Limb (tissue), 2 donors: ENCODE measurements at regions not wholly inside any gene's neighbourhood (a gene's known extent, or its start where the extent isn't known, plus 50 kb on each side); places are given as distances from the start of the nearest gene placed in this dataset.
A peak's percentile ranks its signal among the peaks of the same experiment; 100 is the strongest.
"Not testable (repeated sequence)": the region's sequence is repeated elsewhere in the genome, so short reads cannot be mapped to it uniquely, and the experiment has no call there.

Experiments
- DNase-seq, 2 donors: peaks; one replicate each; pipeline ENCODE4 v3.0.0-alpha.2; 2016; ENCODE audit errors: extremely low spot score in 2 of 2

- no peak for DNase-seq
Observed at GRCh38 chr2:187988348-187988747, 303.3 kb upstream of the GULP1 start.

DNA sequence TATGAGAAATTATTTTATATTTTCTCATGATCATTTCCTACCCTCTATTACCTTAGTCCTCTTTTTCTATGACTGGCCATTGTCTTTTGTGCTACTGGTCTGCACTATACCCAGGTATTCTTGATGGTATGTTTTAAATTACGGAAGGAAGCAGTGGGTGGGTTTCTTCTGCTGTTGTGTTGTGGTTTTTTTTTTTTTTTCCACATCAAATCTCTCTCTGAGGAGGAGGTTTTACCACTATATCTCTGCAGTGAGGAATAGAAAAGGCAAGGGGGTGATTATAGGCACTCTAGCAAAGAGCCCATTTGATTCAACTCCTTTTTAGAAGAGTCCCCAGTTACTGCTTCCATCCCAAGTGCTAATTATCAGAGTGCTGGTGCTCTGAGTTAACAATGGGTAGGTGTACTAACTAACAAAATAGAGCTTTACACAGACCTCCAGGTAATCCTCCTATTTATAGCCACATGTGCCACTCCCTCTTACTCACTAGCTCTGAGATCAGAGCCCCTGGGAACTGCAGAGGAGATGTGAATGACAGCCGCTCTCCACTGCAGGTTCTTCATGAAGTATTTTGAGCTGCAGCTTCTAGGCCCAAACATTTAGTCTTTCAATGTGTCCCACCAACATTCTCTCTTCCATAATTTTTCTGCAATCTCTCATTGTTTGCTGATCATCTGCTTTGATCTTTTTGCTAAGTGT is 301.6 kb upstream of the GULP1 start:
- no peak for DNase-seq

DNA sequence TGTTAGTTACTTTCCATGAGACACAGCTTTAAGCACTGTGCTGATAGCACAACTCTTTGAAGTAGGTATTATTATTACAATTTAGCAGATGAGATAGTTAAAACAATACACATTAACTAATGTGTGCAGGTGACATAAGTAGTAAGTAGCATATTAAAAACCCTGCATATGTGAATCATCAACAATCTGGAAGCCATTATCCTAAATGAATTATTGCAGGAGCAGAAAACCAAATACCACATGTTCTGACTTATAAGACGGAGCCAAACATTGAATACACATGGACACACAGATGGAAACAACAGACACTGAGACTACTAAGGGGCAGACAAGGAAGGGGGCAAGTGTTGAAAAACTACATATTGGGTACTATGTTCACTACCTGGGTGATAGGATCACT is 300.3 kb upstream of the GULP1 start:
- DNase-seq, result peak in 1 of 2 donors; percentile 40

GRCh38 chr2:187994464-187995331 is 297.0 kb upstream of the GULP1 start:
- DNase-seq, result peak; percentile 21 to 42

DNA sequence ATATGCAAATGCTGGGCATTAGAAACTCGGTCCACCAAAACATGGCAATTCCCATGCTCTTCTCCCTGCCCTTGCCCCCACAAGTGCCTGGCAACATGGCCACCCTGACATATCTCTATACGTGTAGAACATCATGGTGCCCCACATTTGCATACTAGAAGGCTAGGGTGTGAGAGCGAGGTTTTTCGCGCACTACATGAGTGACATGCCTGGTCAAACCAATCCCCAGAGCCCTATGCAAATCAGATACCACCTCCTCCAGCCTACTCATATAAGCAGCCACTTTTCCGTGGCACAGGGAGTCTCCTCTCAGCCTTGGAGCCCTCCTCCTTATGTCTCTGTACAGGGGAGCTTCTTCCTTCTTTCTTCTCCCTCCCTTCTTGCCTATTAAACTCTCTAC is 296.1 kb upstream of the GULP1 start:
- DNase-seq, result no peak

DNA sequence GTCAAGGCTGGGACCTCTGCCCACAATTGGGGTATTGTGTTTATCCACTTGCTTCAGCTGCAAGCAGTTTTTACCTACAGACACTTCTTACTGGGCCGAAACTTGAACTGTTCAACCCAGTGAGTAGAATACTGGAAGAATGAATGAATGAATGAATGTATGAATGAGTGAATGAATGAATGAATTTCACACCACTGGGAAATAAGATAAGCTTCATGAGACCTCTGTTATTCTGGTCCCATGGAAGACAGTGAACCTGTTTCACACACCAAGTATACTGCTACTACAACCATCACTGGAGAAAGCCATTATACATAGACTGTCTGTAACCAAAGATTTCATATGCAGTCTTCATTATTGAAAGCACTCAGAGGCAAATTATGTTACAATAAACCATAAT is 295.0 kb upstream of the GULP1 start:
- DNase-seq, result no peak

DNA sequence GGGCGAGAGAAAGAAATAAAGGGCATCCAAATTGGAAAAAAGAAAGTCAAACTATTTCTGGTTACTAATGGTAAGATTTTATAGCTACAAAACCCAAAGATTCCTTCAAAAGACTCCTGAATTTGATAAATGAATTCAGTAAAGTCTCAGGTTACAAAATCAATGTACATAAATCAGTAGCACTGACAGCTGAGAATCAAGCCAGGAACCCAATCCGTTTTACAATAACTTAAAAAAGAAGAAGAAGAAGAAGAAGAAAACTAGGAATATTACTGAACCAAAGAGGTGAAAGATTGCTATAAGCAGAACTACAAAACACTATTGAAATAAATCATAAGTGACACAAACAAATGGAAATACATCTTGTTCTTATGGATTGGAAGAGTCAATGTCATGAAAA is 291.5 kb upstream of the GULP1 start:
- DNase-seq, result no peak

DNA sequence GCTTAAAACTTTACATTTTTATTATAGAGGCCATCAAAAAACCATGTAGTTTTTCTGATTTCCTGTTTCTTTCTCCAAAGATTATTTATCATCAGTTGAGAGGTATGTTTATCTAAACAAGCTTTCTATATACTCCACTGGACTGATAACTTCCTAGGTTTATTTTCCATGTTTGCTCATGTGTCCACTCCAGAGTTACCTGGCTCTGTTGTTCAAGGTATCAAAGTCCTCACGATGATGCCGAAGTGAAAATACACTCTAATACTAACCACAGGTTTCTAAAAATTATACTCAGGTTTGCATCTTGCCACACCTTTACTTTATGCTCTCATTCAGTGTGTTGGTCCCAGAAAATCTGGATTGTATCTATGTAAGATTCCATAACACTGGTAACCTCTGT is 287.9 kb upstream of the GULP1 start:
- no peak for DNase-seq

GRCh38 chr2:188013767-188014166 is 277.9 kb upstream of the GULP1 start:
- no peak for DNase-seq

GRCh38 chr2:188016917-188017316 is 274.8 kb upstream of the GULP1 start:
- DNase-seq, result no peak

DNA sequence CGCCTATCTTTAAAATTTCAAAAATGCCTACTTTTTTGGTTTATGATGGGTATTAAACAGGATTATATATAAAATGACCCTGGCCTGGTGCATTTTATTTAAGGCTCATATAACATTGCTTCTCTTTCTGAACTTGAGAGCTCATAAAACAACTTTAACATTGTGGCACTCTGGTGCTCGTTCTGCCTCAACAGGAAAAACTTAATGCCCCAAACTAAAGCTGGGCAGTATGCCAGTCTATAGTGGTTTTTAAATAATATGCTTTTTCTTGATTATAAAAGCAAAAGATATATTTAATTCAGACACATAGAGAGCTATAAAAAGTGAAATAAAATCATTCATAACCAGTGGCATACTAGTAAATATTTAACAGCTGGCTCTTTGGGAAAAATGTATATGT is 269.3 kb upstream of the GULP1 start:
- DNase-seq, result no peak

- DNase-seq, result no peak
Observed at GRCh38 chr2:188023035-188023434, 268.6 kb upstream of the GULP1 start.

- no peak for DNase-seq
Observed at GRCh38 chr2:188024811-188025210, 266.9 kb upstream of the GULP1 start.

- DNase-seq, result no peak
Observed at GRCh38 chr2:188028739-188029138, 262.9 kb upstream of the GULP1 start.

DNA sequence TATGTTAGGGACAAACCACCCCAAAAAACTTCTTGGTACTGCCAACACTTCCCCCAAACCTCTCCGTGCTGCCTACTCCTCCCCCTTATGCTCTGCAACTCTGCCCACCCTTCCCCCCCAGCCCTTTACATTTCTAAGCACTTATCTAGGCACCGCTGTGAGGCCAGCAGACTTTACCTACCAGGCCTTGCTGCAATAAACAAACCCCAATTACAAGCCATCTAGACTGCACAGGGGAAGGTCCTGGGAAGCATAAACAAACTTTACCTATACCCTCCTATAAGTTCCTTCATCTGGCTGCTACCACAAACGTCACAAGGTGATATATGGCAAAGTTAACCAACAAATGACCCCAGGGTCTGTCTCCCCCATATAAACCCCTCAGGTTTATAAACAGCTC is 259.4 kb upstream of the GULP1 start:
- no peak for DNase-seq

- DNase-seq, result no peak
Observed at GRCh38 chr2:188032786-188033185, 258.9 kb upstream of the GULP1 start.

- not testable (repeated sequence) for DNase-seq
Observed at GRCh38 chr2:188033240-188033639, 258.4 kb upstream of the GULP1 start.

DNA sequence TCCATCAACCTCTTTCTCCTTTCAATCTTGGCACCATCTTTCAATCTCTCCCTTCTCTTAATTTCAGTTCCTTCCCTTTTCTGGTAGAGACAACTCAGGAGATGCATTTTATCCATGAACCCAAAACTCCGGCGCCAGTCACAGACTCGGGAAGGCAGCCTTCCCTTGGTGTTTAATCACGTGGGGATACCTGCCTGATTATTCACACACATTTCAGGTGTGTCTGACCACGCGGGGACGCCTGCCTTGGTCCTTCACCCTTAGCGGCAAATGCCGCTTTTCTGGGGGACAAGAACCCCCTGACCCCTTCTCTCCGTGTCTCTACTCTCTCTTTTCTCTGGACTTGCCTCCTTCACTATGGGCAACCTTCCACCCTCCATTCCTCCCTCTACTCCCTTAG is 257.6 kb upstream of the GULP1 start:
- DNase-seq, result not testable (repeated sequence)

GRCh38 chr2:188035377-188035776 is 256.3 kb upstream of the GULP1 start:
- DNase-seq, result not testable (repeated sequence)

GRCh38 chr2:188036786-188037185 is 254.9 kb upstream of the GULP1 start:
- DNase-seq, result not testable (repeated sequence)

GRCh38 chr2:188039307-188039706 is 252.4 kb upstream of the GULP1 start:
- DNase-seq, result no peak

DNA sequence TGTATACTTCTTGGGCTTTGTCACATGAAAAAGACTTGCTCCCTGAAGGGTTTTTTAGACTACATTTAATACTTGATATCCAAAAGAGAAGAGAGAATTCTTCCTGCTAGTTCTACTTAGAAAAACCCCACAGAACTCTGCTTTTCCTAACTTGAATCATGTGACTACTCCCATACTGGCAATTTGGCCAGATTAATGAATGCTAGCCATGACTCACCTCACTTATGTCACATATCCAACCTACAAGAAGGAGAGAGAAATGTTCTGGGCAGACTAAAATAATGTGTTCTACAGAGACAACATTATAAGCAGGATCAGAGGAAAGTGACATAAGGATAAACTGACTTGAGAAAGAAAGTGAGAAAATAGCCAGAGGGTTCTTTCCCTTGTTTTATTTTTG is 249.3 kb upstream of the GULP1 start:
- DNase-seq, result no peak

DNA sequence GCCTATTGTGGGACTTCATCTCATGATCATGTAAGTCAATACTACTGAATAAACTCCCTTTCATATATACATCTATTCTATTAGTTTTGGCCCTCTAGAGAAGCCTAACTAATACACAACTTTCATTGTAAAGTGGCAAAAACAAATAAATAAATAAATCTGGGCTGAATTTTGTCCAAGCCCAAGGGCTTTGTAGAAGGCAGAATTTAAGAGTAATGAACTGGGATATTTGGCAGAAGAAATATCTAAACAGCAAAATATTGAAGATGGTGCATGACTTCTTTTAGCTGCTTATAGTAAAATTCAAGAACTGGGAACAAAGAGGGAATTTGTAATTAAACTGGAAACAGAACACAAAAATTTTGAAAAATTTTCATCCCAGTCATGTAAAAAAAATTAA is 246.7 kb upstream of the GULP1 start:
- no peak for DNase-seq
